ENCODE measurements at regions not wholly inside any gene's neighbourhood (a gene's known extent, or its start where the extent isn't known, plus 50 kb on each side); places are given as distances from the start of the nearest gene placed in this dataset.

- Histone ChIP-seq H2AFZ (ENCODE audit: low read depth, low read length, severe bottlenecking) (no peak overlapping the region), H3K27ac (ENCODE audit: low read depth, low read length) (no peak overlapping the region), H4K20me1 (ENCODE audit: low read depth, low read length) (no peaks in the 10 kb centered on the region), H3K79me2 (ENCODE audit: insufficient read depth, low read length) (no peaks in the 10 kb centered on the region), H3K4me3 (ENCODE audit: insufficient read depth, low read length, poor library complexity, severe bottlenecking) (no peak overlapping the region), H3K9me2 (replicated peaks; ENCODE audit: insufficient read depth, low read length) (no peaks in the 10 kb centered on the region; the same call in 1 of the 2 replicates), H3K36me3 (ENCODE audit: low read length) (no peaks in the 10 kb centered on the region), H3K27me3 (ENCODE audit: low read length) (no peaks in the 10 kb centered on the region), H3K9me3 (ENCODE audit: insufficient read depth, low read length) (no peaks in the 10 kb centered on the region), H3F3A (ENCODE audit: insufficient read depth) (no peaks in the 10 kb centered on the region), H3K9ac (ENCODE audit: low read length) (no peak overlapping the region), H3K4me2 (ENCODE audit: low read depth, low read length, poor library complexity, severe bottlenecking) (no peak overlapping the region)
- TF ChIP-seq EZH2phosphoT487 (conservative IDR thresholded peaks at IDR 0.05; ENCODE audit: low read length) (no peak), CTCF (IDR thresholded peaks at IDR 0.05; ENCODE audit: insufficient read depth, low read length, poor library complexity, severe bottlenecking) (no peak)
These were observed 264.8 kb downstream of the GASK1B start for GRCh38 chr4:157908031-157908430.

- Histone ChIP-seq H3K36me3 (ENCODE audit: low read length) (no peaks in the 10 kb centered on the region), H3K9me2 (replicated peaks; ENCODE audit: insufficient read depth, low read length) (no peaks in the 10 kb centered on the region; the same call in 1 of the 2 replicates), H4K20me1 (ENCODE audit: low read depth, low read length) (no peaks in the 10 kb centered on the region), H3K9me3 (ENCODE audit: insufficient read depth, low read length) (no peaks in the 10 kb centered on the region), H3F3A (ENCODE audit: insufficient read depth) (no peaks in the 10 kb centered on the region), H3K27me3 (ENCODE audit: low read length) (no peaks in the 10 kb centered on the region), H3K4me3 (ENCODE audit: insufficient read depth, low read length, poor library complexity, severe bottlenecking) (no peak overlapping the region), H3K9ac (ENCODE audit: low read length) (no peak overlapping the region), H2AFZ (ENCODE audit: low read depth, low read length, severe bottlenecking) (no peak overlapping the region), H3K27ac (ENCODE audit: low read depth, low read length) (no peak overlapping the region), H3K4me2 (ENCODE audit: low read depth, low read length, poor library complexity, severe bottlenecking) (no peak overlapping the region), H3K79me2 (ENCODE audit: insufficient read depth, low read length) (no peaks in the 10 kb centered on the region)
- TF ChIP-seq CTCF (IDR thresholded peaks at IDR 0.05; ENCODE audit: insufficient read depth, low read length, poor library complexity, severe bottlenecking) (no peak), EZH2phosphoT487 (conservative IDR thresholded peaks at IDR 0.05; ENCODE audit: low read length) (no peak)
These were observed 265.4 kb downstream of the GASK1B start for GRCh38 chr4:157907226-157907946.

GRCh38 chr4:157898836-157899605 lies 273.8 kb downstream of the GASK1B start:
- no peak overlapping the region for H3K4me2 ChIP-seq (ENCODE audit: low read depth, low read length, poor library complexity, severe bottlenecking)
- no peak overlapping the region for H3K9ac ChIP-seq (ENCODE audit: low read length)
- H3K27ac ChIP-seq (ENCODE audit: low read depth, low read length) = no peak overlapping the region
- no peaks in the 10 kb centered on the region for H3K79me2 ChIP-seq (ENCODE audit: insufficient read depth, low read length)
- H3K9me2 ChIP-seq (replicated peaks; ENCODE audit: insufficient read depth, low read length) = no peaks in the 10 kb centered on the region
- TF ChIP-seq EZH2phosphoT487 (conservative IDR thresholded peaks at IDR 0.05; ENCODE audit: low read length) (no peak), CTCF (IDR thresholded peaks at IDR 0.05; ENCODE audit: insufficient read depth, low read length, poor library complexity, severe bottlenecking) (no peak)
- no peaks in the 10 kb centered on the region for H3K9me3 ChIP-seq (ENCODE audit: insufficient read depth, low read length)
- no peaks in the 10 kb centered on the region for H3K27me3 ChIP-seq (ENCODE audit: low read length)
- H3F3A ChIP-seq (ENCODE audit: insufficient read depth) = no peaks in the 10 kb centered on the region
- H4K20me1 ChIP-seq (ENCODE audit: low read depth, low read length) = no peaks in the 10 kb centered on the region
- H3K36me3 ChIP-seq (ENCODE audit: low read length) = no peaks in the 10 kb centered on the region
- H3K4me3 ChIP-seq (ENCODE audit: insufficient read depth, low read length, poor library complexity, severe bottlenecking) = no peak overlapping the region
- no peak overlapping the region for H2AFZ ChIP-seq (ENCODE audit: low read depth, low read length, severe bottlenecking)

Measured in SU-DHL-6 (cell line).